Posterior cingulate gyrus (tissue), 11 donors: ENCODE measurements at regions not wholly inside any gene's neighbourhood (a gene's known extent, or its start where the extent isn't known, plus 50 kb on each side); places are given as distances from the start of the nearest gene placed in this dataset.

Experiments
- DNase-seq, 10 donors: peaks; one replicate each; pipeline versions ENCODE4 v3.0.0 to v3.0.0-alpha.2; 2020 to 2021; ENCODE audit warnings: mixed read lengths in 3 of 10
- intact Hi-C: fragments of 100-400 bp; cut with DNase I; formaldehyde crosslinking; loops from one replicate; pipeline ENCODE4 v1.15.1; 2023

DNA sequence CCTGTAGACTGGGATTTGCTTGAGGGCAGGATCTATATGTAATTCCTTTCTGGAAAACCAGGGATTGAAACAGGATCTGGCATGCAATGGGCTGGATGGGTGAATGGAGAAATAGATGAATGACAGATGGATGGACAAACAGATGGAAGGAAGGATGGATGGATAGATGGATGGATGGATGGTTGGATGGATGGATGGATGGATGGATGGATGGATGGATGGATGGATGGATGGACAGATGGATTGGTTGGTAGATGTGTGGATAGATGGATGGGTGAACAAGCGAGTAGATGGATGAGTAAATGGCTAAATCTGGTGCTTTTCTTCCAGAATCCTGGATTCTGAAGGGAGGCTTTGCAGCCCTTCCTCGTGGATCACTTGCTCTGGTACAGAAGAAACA, 162.5 kb upstream of the SMIM23 start:
- intact Hi-C loops = loop anchor here (1.0 kb wide), 1 partner anchor 8 kb away; no protein-coding TSS in a partner anchor
- no peak for DNase-seq

DNA sequence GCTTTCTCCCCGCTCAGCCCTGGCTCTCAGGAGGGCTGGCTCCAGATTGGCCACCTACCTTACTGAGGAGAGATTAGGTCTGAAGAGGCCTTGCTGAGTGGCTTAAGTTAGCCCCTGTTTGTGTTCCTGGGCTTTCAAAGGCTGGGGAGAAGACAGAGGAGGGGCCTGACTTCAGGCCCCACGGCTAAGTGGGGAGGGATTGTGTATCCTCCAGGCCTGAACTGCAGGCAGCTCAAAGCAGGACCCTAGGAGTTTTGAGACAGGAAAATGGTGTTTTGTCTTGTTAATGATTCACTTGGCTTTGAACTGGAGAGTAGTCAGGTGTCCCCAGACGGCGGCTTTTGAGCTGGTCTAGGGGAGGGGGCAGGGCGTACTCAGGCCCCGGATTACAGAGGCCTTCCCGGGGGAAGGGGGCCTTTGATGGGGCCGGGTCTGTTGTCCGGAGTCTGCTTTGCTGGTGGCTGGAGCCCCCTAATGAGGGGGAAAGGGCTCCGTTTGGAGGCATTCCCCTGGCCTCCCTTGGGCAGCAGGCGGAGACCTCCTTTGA, 162.0 kb upstream of the SMIM23 start:
- intact Hi-C loops = loop anchor here (1.0 kb wide), 1 partner anchor 8 kb away; no protein-coding TSS in a partner anchor
- DNase-seq = no peak

DNA sequence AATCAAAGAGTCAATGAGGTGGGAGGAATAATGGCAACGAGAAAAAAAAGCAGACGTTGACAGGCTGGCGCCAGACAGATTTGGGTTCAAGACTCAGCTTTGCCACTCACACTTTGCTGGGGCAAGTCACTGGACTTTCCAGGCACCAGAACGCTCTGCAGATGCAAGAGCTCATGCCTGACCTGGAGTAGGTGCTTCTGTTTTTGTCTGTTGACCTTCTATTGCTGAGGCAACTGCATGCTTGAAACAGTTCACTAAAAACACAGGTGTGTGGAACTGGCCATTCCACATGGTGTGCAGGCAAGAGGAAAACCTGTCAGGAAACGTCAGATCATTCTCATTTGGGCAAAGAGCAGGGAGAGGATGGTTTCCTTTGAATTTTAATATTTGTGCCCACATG, 161.2 kb upstream of the SMIM23 start:
- intact Hi-C loops = no loop called here
- no peak for DNase-seq

DNA sequence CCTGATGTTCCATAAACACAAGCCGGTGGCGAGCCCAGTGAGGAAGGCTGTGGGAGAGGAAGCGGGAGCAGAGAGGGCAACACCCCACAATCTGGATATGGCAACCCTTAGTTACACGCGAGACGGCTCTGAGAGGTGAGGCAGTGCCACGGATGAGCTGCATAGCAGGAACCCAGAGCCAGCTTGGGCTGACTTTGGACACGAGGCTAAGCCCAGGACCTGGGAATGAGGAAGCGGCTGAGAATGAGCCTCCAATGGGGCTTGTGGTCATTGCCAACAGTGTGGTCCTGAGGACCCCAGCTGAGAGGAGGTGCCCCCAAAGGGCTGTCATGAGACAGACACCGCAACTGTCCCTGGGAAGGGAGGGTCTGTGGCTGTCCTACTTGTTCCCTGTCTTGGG, 160.0 kb upstream of the SMIM23 start:
- intact Hi-C loops = no loop called here
- no peak for DNase-seq

DNA sequence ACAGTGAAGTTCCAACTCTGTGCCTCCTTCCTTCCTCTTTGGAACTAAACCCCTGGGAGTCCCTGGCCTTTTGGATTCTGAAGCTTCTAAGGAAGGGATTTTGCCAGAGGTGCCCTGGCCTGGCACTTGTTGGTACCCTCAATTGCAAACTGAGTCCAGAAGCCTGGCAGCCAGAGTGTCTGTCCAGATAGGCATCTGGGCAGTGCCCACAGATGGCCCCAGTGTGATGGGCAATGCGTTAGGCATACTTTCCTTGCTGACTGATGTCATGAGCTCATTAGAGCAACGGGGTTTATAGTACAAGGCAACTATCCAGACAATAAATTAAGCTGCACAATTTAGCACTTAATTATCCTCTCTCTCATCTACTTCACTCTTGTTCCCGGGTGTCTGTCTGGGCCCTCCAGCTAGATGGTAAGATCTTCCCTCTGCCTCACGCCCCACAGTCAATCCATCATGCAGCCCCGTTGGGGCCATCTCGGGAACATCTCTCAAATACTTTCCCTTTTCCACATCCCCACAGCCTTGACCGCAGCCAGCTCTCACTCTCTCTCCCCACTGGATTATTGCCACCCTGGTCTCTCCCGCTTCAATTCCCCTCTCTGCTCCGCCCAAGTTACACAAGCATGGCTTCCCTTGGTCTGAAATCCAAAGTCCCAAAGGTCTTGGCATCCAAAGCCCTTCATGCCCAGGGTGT, 157.5 kb upstream of the SMIM23 start:
- intact Hi-C loops = no loop called here
- no peak for DNase-seq

DNA sequence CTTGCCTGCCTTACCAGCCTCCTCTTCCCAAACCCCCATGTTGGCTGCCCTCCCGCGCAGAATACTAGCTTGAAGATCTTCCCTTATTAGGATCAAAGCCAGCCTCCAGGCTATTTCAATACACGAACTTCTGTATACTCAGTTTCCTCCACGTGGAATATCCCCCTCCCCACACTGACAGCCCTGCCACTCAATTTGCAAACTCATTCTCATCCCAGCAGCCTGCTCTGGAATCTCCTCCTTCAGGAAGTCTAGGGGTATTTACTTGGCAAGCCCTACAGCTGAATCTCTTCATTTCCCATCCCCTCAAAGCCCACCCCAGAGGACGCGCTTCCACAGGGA, 157.0 kb upstream of the SMIM23 start:
- intact Hi-C loops = no loop called here

DNA sequence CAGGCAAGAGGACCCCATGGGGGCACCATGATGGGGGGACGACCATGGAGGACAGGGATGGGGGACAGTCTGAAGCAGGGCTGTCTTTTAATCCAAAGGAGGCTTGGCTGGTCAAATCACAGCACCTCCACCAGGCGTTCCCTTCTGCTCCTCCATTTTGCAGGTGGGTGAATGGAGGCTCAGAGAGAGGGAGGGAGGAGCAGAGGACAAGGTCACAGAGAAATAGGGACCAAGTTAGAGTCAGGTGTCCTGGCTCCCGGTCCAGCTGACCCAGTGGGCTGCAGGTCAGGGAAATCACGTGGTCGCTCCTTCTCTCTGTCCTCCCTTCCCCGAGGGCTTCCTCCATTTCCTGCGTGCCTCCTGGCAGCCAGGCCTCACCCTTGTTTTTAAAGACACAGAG, 156.4 kb upstream of the SMIM23 start:
- no peak for DNase-seq
- intact Hi-C loops = no loop called here

More for the DNA sequence above, 157.0 kb upstream of the SMIM23 start:
- DNase-seq = no peak

DNA sequence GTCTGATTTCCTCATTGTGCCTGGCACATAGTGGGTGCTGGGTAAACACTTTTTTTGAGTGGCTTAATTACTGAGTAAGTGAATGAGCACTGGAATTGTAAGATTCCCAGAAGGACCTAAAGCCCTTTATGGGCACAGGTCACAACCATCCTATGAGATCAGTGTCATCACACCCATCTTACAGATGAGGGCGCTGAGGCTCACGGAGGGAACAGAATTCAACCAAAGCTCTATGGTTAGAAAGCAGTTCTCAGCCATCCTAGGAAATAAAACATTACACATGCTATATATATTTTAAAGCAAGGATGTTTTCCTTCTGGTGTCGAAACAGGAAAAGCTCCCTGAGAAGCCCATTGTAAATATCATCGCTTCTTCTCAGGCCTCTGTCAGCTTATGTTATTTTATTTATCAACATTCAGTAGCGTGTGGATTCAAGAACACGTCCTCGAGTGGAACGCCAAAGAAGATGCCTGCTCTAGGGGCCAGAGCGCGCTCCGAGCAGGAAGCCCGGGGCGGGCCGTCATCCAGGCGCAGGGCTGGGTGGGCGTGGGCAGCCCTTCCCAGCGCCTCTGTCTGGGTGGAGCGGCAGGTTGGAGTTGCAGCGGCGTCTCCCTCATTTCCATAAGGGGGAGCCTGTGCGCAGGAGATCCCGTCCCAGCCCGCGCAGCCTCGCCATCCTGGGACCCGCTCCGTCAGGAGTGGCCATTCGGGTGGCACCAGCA, 155.8 kb upstream of the SMIM23 start:
- peak in 8 of 10 donors; percentile 25 to 92 (median 42) for DNase-seq
- intact Hi-C loops = no loop called here

DNA sequence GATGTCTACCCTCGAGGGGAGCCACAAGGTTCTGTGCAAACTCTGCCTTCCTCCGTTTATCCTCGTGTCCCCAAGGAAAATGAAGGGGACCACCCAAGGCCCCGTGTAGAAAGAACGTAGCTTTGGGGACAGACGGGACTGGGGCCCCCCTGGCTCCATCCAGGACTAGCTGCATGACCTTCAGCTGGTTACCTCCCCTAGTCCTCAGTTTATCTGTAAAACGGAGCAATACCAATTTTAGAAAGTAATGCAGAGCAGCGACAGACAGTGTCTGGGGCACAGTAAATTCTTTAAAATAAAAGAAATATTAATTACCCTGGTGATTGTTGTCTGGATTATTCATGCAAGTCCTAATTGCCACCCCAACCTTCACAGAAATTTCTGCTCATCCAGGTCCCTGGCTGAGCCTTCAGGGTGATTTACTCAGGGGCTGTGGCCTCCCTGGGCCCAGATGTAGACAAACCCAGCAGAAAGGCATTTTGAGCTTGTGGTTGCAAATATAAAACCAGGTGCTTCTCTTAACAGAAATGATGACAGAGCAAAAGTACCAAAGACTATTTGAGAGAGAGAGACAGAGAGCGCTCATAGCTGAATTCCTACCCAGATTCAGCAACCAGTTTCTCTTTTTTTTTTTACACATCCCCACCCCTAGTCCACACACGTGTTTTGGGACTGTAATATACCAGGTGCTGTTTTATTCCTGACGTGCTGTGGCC, 155.1 kb upstream of the SMIM23 start:
- intact Hi-C loops = loop anchor here (1.0 kb wide), 1 partner anchor 7 kb away; no protein-coding TSS in a partner anchor
- no peak for DNase-seq

DNA sequence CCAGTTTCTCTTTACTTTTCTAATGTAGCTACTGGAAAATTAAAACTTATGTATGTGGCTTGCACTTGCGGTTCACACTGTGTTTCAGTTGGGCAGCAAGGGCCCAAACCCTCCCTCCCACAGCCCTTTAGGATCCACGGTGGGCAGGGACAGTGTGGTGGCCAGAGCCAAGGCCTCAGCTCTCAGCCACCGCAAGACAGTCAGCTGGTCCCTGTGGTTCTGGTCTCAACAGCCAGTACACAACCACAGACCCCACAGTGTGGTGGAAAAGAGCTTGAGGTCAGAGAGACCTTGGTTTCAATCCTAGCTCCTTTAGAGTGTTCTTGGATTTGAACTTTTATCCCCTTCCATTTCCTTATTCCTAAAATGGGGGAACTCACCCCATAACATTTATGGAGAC, 153.0 kb upstream of the SMIM23 start:
- no peak for DNase-seq
- intact Hi-C loops = no loop called here

DNA sequence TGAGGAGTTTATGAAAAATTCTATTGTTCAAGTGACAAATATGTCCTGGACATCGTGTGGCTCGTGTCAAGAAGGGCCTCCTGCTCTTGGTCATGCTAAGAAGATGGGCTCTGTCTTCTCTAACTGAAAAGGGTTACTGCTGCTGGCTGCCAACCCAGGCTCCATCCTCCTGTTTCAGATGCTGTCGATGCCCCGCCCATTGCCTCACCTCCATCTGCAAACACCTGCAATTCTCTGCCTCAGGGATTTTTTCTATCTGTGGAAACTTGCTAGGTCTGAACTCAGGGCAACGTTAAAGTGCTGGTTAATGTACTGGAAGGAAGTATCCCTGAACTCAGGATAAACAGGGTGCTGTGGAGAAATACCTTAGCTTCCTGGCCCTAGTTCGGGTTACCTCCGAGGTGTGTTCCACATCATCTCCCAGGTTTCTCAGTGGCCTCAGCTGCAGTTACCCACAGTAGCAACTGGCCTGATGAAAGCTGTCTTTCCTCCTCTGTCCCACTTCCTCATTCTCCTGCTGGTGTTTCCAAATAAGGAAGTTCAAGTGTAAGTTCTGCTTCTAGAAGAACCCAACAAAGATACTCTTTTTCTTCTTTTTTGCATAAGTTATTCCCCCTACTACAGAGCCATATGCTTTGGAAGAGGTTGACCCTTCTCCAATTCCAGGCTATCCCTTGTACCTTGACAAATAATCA, 151.7 kb upstream of the SMIM23 start:
- no peak for DNase-seq
- intact Hi-C loops = no loop called here

DNA sequence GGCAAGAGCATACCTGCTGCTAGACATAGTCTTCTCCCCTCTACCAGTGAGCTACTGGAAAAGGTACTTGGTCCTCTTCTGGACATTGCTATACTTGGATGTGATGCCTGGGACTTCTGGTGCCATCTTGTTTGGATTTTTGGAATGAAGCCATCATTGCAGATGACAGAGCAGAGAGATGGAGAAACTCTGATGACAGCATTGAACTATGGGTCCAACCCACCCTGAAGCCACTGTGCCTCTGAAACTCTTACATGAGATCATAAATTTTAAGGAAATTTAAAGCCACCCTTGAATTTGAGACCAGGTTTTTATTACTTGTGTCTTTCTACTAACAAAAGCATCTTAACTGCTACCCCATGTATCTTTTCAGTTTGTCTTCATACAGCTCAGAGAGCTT, 151.1 kb upstream of the SMIM23 start:
- intact Hi-C loops = no loop called here
- DNase-seq = no peak

DNA sequence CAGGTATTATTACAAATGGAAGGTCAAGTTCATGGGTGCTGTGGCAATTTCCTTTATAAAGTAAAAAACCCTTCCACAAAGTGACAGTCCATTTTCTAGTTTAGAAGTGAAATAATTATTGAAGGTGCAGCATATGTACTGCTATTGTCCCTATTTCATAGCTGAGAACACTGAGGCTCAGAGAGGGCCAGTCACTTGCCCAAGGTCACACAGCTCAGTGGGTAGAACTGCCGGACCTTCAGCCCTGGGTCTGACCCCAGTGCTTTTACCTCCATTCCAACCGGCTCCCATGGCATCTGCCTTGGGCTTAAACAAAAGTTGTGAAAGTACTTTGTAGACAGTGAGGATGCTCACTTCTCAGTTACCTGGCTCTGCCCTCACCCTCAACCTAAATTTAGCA, 150.6 kb upstream of the SMIM23 start:
- intact Hi-C loops = no loop called here
- DNase-seq = no peak

DNA sequence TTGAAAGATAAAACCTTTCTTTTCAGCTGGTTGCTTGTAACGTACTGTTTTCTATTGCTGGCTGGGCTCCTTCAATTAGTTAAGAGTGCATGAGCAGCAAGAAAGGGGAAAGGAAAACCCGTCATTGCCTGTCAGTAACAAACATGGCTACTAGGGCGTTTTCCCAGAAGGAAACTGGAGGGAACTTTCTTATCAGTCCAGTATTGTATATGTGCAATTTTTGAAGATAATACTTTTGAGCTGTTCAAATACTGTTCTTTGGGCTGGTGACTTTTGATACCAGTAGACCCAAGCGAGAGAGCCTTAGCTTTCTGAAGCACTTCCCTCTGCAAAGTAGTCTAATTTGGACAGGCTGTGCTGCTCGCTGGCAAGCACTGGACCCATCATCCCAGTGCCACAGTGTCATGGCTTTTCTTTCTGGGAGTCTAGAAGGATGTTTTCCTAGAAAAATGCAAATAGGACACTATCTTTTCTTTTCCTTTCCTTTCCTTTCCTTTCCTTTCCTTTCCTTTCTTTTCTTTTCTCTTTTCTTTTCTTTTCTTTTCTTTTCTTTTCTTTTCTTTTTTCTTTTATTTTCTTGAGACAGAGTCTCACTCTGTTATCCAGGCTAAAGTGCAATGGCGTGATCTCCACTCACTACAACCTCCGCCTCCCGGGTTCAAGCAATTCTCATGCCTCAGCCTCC, 149.9 kb upstream of the SMIM23 start:
- DNase-seq = no peak
- intact Hi-C loops = no loop called here

DNA sequence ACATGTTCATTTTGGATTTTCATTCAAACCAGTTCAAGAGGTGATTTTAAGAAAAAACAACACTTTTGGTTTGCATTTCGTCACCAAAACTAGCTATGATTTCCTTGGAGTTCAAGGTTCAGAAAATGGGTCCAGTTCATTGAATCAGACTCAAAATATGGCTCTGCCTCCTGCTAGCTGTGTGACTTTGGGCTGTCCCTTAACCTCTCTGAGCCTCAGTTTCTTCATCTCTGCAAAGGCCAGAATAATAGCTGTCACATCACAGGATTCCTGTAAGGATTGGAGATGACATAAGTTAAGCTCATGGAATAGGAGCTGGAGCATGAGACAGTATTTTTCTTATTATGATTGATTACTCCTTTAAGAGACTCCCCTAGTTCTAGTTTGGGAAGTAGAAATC, 147.8 kb upstream of the SMIM23 start:
- intact Hi-C loops = no loop called here
- no peak for DNase-seq

DNA sequence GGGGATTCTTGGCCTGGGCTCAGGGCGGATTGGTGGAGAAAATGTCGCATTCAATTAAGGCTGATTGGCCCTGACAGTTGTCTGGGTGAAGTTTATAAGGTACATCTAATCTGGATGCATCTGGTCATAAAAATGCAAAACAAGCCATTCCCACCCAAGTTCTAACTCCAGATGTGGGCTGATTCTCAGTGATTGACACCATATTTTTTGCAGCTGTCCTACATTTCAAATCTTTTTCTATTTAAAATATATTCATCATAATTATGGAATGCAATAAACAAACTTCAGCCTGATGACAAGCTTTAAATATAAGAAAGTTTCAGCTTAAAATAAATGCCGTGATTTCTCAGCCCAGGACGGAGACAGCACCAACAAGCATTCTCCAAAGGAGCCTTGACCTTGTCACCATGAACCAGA, 146.4 kb upstream of the SMIM23 start:
- no peak for DNase-seq
- intact Hi-C loops = no loop called here

DNA sequence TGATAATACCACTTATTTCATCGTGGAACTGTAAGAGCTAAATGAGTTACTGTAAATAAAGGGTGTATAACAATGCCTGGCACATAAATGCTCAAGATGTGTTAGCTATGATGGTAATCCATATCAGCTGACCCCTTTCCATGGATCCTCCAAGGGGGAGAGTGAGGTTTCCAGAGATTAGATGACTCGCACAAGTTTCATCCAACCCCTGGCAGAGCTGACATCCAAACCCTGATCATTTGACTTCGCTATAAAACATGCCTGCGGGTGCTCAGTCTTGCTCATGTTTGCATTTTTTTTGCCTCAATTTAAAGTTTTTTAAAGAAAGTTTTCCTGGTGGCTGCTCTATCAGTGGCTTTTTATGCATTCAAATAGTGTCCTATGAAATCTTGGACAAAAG, 145.7 kb upstream of the SMIM23 start:
- no peak for DNase-seq
- intact Hi-C loops = no loop called here

DNA sequence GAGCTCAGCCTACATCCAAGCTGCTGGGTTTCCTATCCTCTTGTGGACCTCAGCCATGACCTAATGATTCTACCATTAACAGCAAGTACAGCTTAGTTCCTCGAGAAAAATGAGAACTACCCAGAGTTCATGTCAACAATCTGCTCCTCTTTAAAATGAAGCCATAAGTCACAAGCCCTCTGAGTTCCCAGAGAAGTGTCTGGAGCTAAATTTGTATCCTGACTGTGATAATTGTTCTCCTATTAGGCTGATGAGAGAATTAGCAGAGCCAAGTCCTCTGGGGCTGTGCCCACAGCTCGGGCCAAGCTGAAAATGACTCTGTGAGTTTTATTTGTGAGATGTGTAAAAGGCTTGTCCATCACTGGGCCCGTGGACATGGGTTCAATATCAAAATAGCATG, 145.1 kb upstream of the SMIM23 start:
- intact Hi-C loops = no loop called here
- DNase-seq = no peak

DNA sequence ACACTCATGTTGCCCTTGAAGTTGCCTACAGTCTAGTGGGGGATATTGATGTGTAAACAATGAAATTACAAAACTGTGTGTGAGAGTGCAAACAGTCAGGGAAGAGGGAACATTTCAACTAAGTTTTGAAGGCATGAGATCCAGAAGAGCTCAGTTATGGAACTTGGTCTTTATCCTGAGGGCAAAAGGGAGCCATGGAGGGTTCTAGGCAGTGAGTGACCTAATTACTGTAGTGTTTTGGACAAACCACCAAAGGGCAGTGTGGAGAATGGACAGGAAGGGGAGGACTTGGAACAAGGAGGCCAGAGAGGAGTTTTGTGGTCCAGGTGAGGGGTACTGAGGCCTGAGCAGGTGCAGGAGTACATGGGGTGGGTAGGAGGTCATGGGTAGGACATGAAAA, 143.7 kb upstream of the SMIM23 start:
- intact Hi-C loops = no loop called here
- no peak for DNase-seq

DNA sequence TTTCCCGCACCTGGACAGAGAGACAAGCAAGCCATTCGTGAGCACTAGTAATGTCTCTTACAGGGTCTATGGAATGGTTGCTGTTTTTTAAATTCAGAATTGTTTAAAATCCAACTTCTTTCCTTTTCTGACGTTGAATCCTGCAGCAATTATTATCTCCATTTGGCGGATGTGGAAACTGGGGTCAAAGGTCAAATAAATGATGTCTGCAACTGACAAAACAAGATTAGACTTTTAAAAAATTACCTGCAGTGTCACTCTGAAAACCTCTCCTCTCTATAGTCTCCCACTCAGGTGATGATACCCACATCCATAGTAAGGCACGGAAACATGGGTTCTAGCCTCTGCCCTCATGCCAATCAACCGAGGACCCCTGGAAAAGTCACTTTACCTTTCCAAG, 142.7 kb upstream of the SMIM23 start:
- intact Hi-C loops = no loop called here

More for the DNA sequence above, 142.7 kb upstream of the SMIM23 start:
- DNase-seq = no peak
